Activated naive CD8-positive, alpha-beta T cell treated with anti-CD3 and anti-CD28 coated beads, Interleukin-2, amount 10 ng/mL, durations not matched to agents 7 days and 5 days (primary cell): ENCODE measurements at regions not wholly inside any gene's neighbourhood (a gene's known extent, or its start where the extent isn't known, plus 50 kb on each side); places are given as distances from the start of the nearest gene placed in this dataset.
"Not testable (repeated sequence)": the region's sequence is repeated elsewhere in the genome, so short reads cannot be mapped to it uniquely, and the experiment has no call there.

ENCODE experiments used
- ATAC-seq: fragments of 150-1000 bp; cut with Tn5 transposase; one replicate; pipeline ENCODE4 v1.10.0; 2021; ENCODE audit warnings: low read depth, moderate library complexity
- POLR2A ChIA-PET: fragments of 350-600 bp; sonication (Branson Sonifier 250); formaldehyde crosslinking; loops from one replicate; lab custom pipeline; 2021; ENCODE audit warnings: antibody characterized with exemption; lab: Charles Lee
- DNase-seq: peaks from one replicate; pipeline ENCODE4 v3.0.0; 2021
- H3K27ac Mint-ChIP-seq: one replicate; pipeline ENCODE4 v1.8.0; 2022; ENCODE audit warnings: mild to moderate bottlenecking, mixed read lengths
- H3K27me3 Mint-ChIP-seq: one replicate; pipeline ENCODE4 v1.8.0; 2022; ENCODE audit warnings: mild to moderate bottlenecking, moderate library complexity, mixed read lengths
- H3K36me3 Mint-ChIP-seq: one replicate; pipeline ENCODE4 v1.8.0; 2021; ENCODE audit warnings: mild to moderate bottlenecking, mixed read lengths
- H3K4me1 Mint-ChIP-seq: one replicate; pipeline ENCODE4 v1.8.0; 2021; ENCODE audit warnings: mixed read lengths
- H3K4me3 Mint-ChIP-seq: one replicate; pipeline ENCODE4 v1.8.0; 2022; ENCODE audit warnings: mild to moderate bottlenecking, moderate library complexity, mixed read lengths
- H3K9me3 Mint-ChIP-seq: one replicate; pipeline ENCODE4 v1.8.0; 2021; ENCODE audit warnings: mixed read lengths

DNA sequence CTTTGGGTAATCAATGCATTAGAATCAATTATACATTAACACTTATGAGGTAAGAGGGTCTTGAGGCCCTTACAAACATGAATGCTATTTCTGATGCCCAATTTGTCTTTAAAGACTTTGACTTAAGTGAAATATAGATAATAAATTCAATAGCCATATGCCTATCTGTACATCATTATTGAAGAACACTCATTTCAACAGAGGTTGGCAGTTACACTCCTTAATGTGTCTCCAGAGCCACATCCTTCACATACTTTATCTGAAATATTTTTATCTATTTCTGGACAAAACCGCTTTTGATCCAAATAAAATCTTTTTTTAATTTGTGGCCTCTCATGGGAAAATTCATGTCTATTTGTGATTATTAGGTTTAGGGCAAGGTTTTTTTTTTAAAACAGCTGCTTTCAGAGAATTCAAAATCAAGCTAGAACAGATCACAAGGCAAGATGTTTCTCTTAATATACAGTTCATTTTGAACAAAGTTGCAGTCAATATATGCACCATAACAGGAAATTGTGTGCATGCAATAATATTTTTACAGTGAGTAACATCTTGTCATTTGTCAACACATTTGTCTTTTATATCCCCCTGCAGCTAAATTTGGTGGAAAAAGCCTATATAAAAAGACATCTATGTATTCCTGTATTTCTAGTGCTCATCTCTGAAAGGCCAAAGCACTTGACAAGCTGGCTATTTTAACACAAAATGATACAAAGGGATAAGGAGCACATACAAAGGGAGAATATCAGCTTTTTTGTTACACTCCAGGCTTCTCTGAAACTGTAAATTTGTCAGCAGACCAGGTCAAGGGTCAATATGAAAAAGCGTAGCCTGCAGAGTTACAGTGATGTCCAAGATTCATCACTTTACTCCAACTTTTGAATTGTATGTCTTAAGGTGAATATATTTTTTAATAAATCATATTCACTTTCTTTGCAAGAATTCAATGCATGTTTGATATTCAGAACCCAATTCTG is 146.2 kb upstream of the DPH6 start:
- ATAC-seq: no peak
- H3K36me3 Mint-ChIP-seq: no peaks in the 10 kb centered on the region
- POLR2A ChIA-PET: no interaction called here
- no peaks in the 10 kb centered on the region for H3K9me3 Mint-ChIP-seq
- H3K4me1 Mint-ChIP-seq: no peaks in the 10 kb centered on the region
- H3K4me3 Mint-ChIP-seq: no peak overlapping the region
- H3K27ac Mint-ChIP-seq: no peak overlapping the region
- no peaks in the 10 kb centered on the region for H3K27me3 Mint-ChIP-seq
- no peak for DNase-seq

DNA sequence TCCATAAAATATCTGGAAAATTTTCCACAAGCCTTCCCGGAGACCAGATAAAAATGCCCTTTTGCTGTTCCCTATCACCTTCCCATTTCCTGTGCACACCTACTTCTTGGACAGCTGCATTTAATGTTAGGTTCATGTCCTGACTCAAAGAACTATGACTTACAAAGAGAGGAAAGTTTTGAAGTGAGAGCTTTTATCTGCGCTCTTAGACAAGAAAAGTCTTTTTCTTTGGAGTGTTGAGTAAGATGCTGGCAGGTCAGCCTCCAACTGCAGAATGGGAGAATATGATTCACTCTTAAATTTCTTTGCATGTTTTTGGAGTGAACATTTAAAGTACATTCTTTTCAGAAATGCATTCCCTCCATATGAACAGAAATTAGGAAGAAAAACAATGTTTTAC is 147.3 kb upstream of the DPH6 start:
- Mint-ChIP-seq H3K4me3 (no peak overlapping the region), H3K36me3 (no peaks in the 10 kb centered on the region), H3K27ac (no peak overlapping the region), H3K9me3 (no peaks in the 10 kb centered on the region), H3K4me1 (no peaks in the 10 kb centered on the region), H3K27me3 (no peaks in the 10 kb centered on the region)
- ATAC-seq (no peak), DNase-seq (no peak)
- POLR2A ChIA-PET: no interaction called here

DNA sequence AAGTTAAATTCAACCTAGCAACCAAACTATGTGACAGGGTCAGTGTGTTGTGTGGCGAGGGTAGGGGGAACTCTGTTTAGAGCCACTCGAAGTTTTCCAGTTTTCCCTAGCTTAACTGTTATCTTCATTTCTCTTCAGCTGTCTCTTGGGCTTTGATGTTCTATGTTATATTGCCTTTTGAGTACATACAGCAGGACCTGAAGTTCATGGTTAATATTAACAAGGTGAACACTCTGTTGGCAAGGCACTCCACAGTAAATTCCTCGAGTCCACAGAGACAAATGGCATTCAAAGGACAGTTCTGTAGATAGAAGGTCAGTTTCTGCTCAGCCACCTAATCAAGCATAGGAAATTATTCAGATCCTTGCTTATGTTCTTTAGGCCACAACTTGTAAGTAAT is 147.9 kb upstream of the DPH6 start:
- DNase-seq (no peak), ATAC-seq (no peak)
- no peaks in the 10 kb centered on the region for H3K9me3 Mint-ChIP-seq
- POLR2A ChIA-PET: no interaction called here
- no peak overlapping the region for H3K27ac Mint-ChIP-seq
- H3K36me3 Mint-ChIP-seq: no peaks in the 10 kb centered on the region
- H3K4me1 Mint-ChIP-seq: no peaks in the 10 kb centered on the region
- no peaks in the 10 kb centered on the region for H3K27me3 Mint-ChIP-seq
- H3K4me3 Mint-ChIP-seq: no peak overlapping the region

DNA sequence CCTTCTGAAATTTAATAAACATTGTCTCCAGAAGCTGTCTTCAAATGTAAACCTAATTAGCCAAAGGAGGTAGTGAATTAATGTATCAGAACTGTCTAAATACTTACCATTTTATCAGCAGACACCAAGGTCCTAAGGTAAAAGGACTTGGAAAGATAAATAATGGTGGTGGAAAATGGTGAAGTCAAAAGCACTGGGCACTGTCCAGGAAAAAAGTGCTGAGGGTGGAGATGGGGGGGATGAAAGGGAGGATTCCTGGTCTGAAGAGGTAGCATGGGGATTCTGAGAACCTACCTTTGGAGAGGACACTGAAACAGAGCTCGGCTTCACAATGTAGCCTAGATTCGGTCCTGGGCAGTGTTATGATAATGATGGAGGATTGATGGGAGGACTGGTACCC is 149.0 kb upstream of the DPH6 start:
- ATAC-seq: no peak
- POLR2A ChIA-PET: no interaction called here
- Mint-ChIP-seq H3K27me3 (no peaks in the 10 kb centered on the region), H3K4me3 (no peak overlapping the region), H3K36me3 (no peaks in the 10 kb centered on the region), H3K27ac (no peak overlapping the region), H3K9me3 (no peaks in the 10 kb centered on the region), H3K4me1 (no peaks in the 10 kb centered on the region)
- no peak for DNase-seq

DNA sequence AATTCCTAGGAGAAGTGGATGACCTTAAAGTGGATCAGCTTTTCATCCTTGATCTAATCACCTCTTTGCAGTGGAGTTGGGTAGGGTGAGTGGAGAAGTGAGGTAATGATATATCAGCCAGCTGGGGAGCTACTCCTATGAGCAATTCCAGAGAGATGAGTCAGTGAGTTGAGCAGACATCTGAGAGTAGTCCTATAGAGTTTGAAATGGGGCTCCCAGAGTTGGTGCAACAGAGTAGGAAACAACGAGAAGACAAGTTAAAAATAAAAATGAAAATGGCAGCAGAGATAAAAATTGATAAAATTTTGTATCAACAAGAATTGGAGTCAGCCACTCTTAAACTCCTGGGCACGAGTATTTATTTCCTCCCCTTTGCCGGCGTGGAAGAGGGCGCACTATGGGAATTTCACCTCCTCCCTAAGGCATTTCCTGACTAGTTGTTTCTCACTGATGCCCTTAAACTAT is 150.8 kb upstream of the DPH6 start:
- DNase-seq (no peak), ATAC-seq (no peak)
- H3K27me3 Mint-ChIP-seq: no peaks in the 10 kb centered on the region
- H3K9me3 Mint-ChIP-seq: no peaks in the 10 kb centered on the region
- no peak overlapping the region for H3K4me3 Mint-ChIP-seq
- no peak overlapping the region for H3K27ac Mint-ChIP-seq
- POLR2A ChIA-PET: no interaction called here
- no peaks in the 10 kb centered on the region for H3K4me1 Mint-ChIP-seq
- no peaks in the 10 kb centered on the region for H3K36me3 Mint-ChIP-seq

DNA sequence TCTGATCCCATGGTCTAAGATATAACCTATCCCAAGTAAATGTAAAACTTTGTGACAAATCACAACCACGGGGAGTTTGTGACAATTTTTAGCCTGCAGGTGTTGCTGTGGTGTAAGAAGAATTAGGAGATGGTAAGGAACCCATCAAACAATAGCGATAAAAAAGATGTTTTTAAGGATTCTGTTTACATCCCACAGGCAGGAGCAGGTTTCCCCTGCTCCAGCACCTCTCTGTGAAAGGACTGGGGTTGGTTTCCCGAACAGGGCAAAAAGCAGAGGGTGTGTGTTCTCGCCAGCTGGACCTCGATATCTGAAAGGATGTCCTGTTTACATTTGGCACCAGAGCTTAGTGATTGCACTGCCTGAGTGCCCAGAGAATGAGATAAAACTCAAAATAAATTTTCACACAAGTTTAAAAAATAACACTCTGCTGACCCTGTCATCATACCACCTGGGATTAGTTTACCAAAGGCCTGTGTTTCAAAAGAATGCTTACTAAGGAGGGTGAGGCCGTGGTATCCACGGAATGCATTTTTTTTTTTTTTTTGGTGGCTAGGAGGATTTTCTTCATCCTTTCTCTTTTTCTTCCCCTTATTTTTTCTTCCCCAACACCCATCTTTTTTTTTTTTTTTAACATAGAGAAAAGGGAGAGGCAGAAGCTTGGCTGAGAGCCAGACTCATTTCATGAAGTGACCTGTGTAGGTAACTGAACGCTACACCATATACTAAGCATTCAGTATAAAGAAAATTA is 151.8 kb upstream of the DPH6 start:
- DNase-seq (no peak), ATAC-seq (no peak)
- Mint-ChIP-seq H3K9me3 (no peaks in the 10 kb centered on the region), H3K27ac (no peak overlapping the region), H3K4me1 (no peaks in the 10 kb centered on the region), H3K4me3 (no peak overlapping the region), H3K36me3 (no peaks in the 10 kb centered on the region), H3K27me3 (no peaks in the 10 kb centered on the region)
- POLR2A ChIA-PET: no interaction called here

DNA sequence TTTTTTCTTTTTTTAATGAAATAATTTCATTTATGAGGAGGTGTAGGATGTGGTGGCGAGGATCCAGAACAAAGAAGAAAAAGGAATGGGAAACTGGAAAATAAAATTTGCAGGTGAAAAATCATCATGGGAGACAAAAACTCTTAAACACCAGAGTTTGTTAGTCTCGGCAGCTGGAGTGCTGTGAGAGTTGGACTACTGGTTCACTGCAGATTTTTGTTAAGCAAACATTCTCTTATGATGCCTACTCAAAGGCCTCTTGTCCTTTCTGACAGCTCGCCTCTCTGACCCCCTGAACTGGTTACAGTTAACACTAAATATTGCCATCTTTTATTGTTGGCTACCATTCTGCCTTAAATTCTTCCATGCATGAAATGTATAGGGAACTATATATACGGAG is 152.4 kb upstream of the DPH6 start:
- POLR2A ChIA-PET: no interaction called here
- Mint-ChIP-seq H3K4me3 (no peak overlapping the region), H3K27me3 (no peaks in the 10 kb centered on the region), H3K36me3 (no peaks in the 10 kb centered on the region), H3K9me3 (no peaks in the 10 kb centered on the region), H3K27ac (no peak overlapping the region), H3K4me1 (no peaks in the 10 kb centered on the region)
- DNase-seq: no peak
- ATAC-seq: no peak

DNA sequence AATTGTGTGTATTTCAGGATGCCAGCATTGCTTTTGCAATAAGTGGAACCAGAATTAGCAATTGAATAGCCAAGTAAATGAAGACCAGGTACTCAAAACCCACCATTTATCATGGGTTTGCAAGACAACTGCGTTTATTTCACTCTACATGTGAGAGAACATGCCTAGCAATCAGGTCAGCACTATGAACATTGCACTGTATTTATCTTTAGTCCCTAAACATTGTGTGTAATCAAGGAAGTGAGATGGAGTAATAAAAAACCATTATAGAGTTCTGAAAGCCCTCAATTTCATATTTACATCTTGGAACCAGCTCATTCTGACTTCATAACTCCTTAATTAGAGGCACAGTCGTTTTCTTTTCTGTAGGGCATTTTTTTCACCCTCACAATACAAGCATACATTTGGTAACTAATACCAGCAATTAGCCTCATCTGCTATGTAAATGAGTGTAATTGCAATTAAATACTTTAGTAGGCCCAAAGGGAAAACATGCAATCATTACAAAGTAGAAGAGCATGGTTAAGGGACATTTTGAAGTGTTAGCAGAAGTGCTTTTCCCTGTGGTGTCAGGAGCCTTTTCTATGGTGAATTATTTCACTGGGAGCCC is 153.1 kb upstream of the DPH6 start:
- Mint-ChIP-seq H3K4me3 (no peak overlapping the region), H3K36me3 (no peaks in the 10 kb centered on the region), H3K27me3 (no peaks in the 10 kb centered on the region), H3K4me1 (no peaks in the 10 kb centered on the region), H3K27ac (no peak overlapping the region), H3K9me3 (no peaks in the 10 kb centered on the region)
- ATAC-seq (no peak), DNase-seq (no peak)
- POLR2A ChIA-PET: no interaction called here

DNA sequence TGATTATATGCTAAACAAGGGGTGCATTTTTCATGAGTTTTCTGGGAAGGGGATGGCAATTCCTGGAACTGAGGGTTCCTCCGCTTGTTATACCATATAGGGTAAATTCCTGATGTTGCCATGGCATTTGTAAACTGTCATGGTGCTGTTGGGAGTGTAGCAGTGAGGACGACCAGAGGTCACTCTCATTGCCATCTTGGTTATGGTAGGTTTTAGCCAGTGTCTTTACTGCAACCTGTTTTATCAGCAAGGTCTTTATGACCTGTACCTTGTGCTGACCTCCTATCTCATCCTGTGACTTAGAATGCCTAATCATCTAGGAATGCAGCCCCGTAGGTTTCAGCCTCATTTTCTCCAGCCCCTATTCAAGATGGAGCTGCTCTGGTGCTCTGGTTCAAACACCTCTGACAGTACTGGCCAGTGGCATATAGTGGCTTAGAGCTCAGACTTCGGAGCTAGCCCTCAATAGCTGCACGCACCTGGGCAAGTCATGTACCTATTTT is 154.2 kb upstream of the DPH6 start:
- H3K27me3 Mint-ChIP-seq, H3K9me3 Mint-ChIP-seq, H3K4me1 Mint-ChIP-seq, ATAC-seq, H3K4me3 Mint-ChIP-seq, H3K27ac Mint-ChIP-seq, POLR2A ChIA-PET, DNase-seq, H3K36me3 Mint-ChIP-seq: not testable (repeated sequence)

DNA sequence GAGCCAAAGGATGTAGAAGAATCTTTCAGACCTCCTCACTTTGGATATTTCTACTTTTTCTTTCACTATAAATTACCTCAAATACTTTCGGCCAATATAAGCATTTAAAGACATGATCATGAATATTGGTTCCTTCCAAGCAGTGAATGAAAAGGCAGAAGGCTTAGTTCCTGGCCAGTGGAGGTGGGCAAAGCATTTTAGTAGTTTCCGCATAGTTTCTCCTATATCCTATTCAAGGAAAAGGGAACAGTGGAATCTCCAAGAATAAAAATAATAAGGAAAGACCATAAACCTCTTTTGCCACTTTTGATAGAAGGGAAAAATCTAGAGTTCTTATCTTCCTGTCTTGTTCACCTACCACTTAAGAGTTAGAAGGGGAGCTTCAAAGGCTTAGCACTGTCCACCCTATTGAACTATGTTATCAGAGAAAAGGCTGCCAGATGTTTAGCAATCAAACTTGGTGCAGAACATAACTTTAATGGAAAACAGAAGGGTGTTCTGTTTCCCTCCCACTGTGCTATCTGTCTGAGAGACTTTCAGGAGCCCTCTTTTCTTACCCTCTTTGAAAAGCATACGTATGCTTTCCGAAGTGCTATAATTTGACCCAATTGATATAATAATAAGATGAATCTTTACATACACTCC is 155.6 kb upstream of the DPH6 start:
- POLR2A ChIA-PET: no interaction called here
- DNase-seq: no peak
- Mint-ChIP-seq H3K4me3 (no peak overlapping the region), H3K27me3 (no peaks in the 10 kb centered on the region), H3K9me3 (no peaks in the 10 kb centered on the region), H3K36me3 (no peaks in the 10 kb centered on the region), H3K27ac (no peak overlapping the region), H3K4me1 (no peaks in the 10 kb centered on the region)
- ATAC-seq: no peak

DNA sequence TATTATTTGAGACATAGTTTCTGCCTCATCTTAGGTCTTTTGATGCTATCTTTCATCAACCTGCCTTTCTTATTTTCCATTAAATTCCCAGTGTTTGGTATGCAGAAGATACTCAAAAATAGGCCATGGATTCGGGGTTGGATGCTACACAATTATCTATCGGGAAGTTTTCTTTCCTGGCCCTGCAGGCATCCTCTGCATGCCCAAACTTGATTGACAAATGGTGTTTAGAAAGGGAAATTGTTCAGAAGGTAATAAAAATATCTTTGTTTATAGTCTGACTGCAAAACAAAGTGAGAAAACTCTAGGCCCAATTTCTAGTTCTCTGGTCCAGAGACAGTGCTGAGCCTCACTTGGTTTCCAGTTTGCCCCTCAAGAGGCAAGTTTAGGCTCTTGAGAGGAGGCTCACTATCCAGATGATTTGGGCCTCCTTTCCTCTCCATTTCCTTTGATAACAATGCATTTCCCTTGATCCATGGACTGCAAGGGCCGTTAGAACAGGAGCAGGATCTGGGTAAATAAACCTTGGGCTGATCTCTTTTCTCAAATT is 157.1 kb upstream of the DPH6 start:
- ATAC-seq (no peak), DNase-seq (no peak)
- no peaks in the 10 kb centered on the region for H3K27me3 Mint-ChIP-seq
- no peaks in the 10 kb centered on the region for H3K9me3 Mint-ChIP-seq
- H3K4me3 Mint-ChIP-seq: no peak overlapping the region
- POLR2A ChIA-PET: no interaction called here
- no peak overlapping the region for H3K27ac Mint-ChIP-seq
- no peaks in the 10 kb centered on the region for H3K4me1 Mint-ChIP-seq
- H3K36me3 Mint-ChIP-seq: no peaks in the 10 kb centered on the region

DNA sequence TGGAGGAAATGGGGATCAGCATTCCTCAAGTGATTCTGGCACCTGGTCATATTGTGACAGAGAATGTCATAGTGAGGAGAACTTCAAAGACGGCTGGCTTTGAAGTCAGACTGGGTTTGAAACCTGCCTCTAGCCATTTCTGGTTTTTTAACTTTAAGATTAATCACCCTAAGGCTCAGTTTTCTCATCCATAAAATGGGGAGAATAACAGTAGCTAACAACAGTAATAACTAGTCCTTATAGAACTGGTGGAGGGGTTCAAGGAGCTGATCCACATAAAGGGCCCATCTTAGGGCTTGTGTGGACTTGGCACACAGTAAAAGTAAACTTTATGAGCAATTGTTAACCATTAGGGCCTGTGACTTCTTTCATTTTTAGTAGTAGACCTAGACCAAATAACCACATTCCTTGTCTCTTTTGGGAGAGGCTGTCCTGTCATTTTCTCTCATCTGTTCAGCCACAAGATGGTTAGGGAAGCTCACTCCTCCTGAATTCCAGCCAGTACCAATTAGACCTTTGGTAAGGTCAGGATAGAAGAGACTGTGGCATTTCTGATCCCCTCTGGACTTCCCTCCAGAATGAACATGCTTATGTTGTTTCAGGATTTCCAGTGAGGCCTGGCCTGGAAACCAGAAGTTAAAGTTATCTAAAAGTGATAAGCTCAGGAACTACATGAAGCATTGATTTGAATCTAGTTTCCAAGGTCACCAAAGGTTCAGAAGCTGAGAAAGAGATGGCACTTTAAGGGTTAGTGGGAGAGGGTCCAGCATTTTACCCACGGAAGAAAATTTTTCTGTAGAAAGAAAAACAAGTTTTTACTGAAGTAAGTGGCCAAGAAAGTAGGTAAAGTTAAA is 159.3 kb upstream of the DPH6 start:
- no peaks in the 10 kb centered on the region for H3K4me1 Mint-ChIP-seq
- no peak for DNase-seq
- no peak overlapping the region for H3K4me3 Mint-ChIP-seq
- peaks cover 2% of the 10 kb centered on the region for H3K27me3 Mint-ChIP-seq
- H3K36me3 Mint-ChIP-seq: no peaks in the 10 kb centered on the region
- POLR2A ChIA-PET: no interaction called here
- no peaks in the 10 kb centered on the region for H3K9me3 Mint-ChIP-seq
- ATAC-seq: no peak
- no peak overlapping the region for H3K27ac Mint-ChIP-seq
